ENCODE measurements at regions not wholly inside any gene's neighbourhood (a gene's known extent, or its start where the extent isn't known, plus 50 kb on each side); places are given as distances from the start of the nearest gene placed in this dataset.

DNA sequence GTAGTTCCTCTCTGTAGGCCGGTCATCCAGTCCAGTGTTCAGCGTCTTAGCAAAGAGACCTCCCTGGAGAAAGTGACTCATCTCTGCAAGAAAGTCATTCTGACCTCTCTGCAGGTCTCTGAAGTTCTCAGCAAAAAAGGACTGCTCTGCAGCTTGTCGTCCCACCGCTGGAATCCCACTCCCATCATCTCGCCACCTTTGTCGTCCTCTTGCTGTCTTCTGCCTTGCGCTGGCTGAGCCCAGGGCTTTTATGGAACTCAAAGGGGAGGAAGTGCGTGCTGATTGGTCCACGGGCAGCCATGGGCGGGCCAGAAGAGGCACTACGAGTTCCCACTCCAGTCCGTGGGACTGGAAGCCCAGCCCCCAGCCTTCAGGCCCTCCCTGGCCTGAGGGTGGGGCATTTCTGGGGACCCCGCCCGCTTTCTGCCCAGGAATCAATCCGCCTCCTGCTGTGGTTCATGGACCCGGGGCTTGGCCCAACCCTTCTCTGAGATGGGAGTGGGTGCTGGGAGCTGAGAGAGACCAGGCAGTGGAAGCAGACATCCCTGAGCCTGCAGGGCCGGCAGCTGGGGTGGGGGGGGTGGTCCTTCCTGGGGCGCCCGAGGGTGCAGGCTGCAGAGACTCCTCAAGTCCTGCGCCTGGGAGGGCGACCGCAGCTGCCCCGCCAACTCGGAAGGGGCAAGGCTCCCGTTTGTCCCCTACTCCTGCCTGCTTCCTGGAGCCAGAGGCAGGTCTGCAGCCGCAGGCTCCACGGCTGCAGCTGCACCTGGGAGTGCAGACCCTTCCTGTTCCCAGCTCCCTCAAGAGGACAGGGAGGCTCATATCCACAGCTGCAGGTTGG lies 660.7 kb upstream of the RAB6C start:
- Histone ChIP-seq H3K79me2 (ENCODE audit: insufficient read depth, low read length) (no peaks in the 10 kb centered on the region), H3K4me1 (ENCODE audit: insufficient read depth, low read length) (no peaks in the 10 kb centered on the region), H3K27ac (ENCODE audit: extremely low read length, insufficient read depth, low read length) (no peak overlapping the region), H3K4me2 (ENCODE audit: low read depth, low read length) (no peak overlapping the region), H3K9me3 (ENCODE audit: low read length) (no peaks in the 10 kb centered on the region), H2AFZ (ENCODE audit: low read length) (no peak overlapping the region), H3K36me3 (replicated peaks in 1 of 2; ENCODE audit: control insufficient read depth in 1 of 2, insufficient read depth in 2 of 2, low read length in 2 of 2) (no peaks in the 10 kb centered on the region), H4K20me1 (ENCODE audit: insufficient read depth, low read length) (no peaks in the 10 kb centered on the region), H3K4me3 (replicated peaks in 1 of 3; ENCODE audit: insufficient read depth in 1 of 3, low read depth in 2 of 3, low read length in 3 of 3) (no peak overlapping the region), H3K27me3 (ENCODE audit: control insufficient read depth in 1 of 2, insufficient read depth in 2 of 2, low read length in 2 of 2) (peaks cover 0 to 3% of the 10 kb centered on the region in 2 experiments; a peak in 1 of 5 replicates), H3K9ac (ENCODE audit: insufficient read depth, low read depth, low read length) (no peak overlapping the region)
- in situ Hi-C loops (cut with HindIII; ENCODE audit: extremely low pct_ligation_motif_present, low pct_unique_long_range_greater_than_20kb) (no loop called here), intact Hi-C loops (cut with micrococcal nuclease; ENCODE audit: unreplicated experiment) (no loop called here)
- TF ChIP-seq, protein P1, sequence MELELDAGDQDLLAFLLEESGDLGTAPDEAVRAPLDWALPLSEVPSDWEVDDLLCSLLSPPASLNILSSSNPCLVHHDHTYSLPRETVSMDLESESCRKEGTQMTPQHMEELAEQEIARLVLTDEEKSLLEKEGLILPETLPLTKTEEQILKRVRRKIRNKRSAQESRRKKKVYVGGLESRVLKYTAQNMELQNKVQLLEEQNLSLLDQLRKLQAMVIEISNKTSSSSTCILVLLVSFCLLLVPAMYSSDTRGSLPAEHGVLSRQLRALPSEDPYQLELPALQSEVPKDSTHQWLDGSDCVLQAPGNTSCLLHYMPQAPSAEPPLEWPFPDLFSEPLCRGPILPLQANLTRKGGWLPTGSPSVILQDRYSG (CRISPR knock-in tag; IDR thresholded peaks at IDR 0.05), result no peak
- TF ChIP-seq GABPB1 (CRISPR knock-in tag; IDR thresholded peaks at IDR 0.05), result 0 out of 2 replicates have a peak, but pooled peaks have one; percentile 14
- TF ChIP-seq ZNF274 (CRISPR knock-in tag; IDR thresholded peaks at IDR 0.05), result no peak
- TF ChIP-seq KDM5B (CRISPR knock-in tag; IDR thresholded peaks at IDR 0.05; ENCODE audit: borderline replicate concordance), result no peak
- TF ChIP-seq ZKSCAN1 (IDR thresholded peaks at IDR 0.05; ENCODE audit: low read length), result no peak
- TF ChIP-seq, protein P2, sequence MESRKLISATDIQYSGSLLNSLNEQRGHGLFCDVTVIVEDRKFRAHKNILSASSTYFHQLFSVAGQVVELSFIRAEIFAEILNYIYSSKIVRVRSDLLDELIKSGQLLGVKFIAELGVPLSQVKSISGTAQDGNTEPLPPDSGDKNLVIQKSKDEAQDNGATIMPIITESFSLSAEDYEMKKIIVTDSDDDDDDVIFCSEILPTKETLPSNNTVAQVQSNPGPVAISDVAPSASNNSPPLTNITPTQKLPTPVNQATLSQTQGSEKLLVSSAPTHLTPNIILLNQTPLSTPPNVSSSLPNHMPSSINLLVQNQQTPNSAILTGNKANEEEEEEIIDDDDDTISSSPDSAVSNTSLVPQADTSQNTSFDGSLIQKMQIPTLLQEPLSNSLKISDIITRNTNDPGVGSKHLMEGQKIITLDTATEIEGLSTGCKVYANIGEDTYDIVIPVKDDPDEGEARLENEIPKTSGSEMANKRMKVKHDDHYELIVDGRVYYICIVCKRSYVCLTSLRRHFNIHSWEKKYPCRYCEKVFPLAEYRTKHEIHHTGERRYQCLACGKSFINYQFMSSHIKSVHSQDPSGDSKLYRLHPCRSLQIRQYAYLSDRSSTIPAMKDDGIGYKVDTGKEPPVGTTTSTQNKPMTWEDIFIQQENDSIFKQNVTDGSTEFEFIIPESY (CRISPR knock-in tag; IDR thresholded peaks at IDR 0.05), result no peak
- TF ChIP-seq, protein P3, sequence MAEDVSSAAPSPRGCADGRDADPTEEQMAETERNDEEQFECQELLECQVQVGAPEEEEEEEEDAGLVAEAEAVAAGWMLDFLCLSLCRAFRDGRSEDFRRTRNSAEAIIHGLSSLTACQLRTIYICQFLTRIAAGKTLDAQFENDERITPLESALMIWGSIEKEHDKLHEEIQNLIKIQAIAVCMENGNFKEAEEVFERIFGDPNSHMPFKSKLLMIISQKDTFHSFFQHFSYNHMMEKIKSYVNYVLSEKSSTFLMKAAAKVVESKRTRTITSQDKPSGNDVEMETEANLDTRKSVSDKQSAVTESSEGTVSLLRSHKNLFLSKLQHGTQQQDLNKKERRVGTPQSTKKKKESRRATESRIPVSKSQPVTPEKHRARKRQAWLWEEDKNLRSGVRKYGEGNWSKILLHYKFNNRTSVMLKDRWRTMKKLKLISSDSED (CRISPR knock-in tag; IDR thresholded peaks at IDR 0.05), result no peak
- TF ChIP-seq, protein P4, sequence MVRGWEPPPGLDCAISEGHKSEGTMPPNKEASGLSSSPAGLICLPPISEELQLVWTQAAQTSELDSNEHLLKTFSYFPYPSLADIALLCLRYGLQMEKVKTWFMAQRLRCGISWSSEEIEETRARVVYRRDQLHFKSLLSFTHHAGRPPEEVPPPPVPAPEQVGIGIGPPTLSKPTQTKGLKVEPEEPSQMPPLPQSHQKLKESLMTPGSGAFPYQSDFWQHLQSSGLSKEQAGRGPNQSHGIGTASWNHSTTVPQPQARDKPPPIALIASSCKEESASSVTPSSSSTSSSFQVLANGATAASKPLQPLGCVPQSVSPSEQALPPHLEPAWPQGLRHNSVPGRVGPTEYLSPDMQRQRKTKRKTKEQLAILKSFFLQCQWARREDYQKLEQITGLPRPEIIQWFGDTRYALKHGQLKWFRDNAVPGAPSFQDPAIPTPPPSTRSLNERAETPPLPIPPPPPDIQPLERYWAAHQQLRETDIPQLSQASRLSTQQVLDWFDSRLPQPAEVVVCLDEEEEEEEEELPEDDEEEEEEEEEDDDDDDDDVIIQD (CRISPR knock-in tag; IDR thresholded peaks at IDR 0.05; ENCODE audit: low read depth), result no peak
- no peak for TF ChIP-seq ZNF263 (CRISPR knock-in tag; IDR thresholded peaks at IDR 0.05)
- WGBS (ENCODE audit: low lambda C conversion rate), result 29% methylated on average over 12 of the region's 27 CpGs
- ChIA-PET CTCF (ENCODE audit: low intra/inter-chr PET ratio, low total read pairs) (no interaction called here), POLR2A (no interaction called here)
- DNase-seq (ENCODE audit: low spot score), result no peak
- no peak; the same call in 1 of the 3 replicates for ATAC-seq
- BruUV-seq (replicated peaks), result no TSS peak
- no peak for FAIRE-seq
